PC-3 (cell line): ENCODE measurements at regions not wholly inside any gene's neighbourhood (a gene's known extent, or its start where the extent isn't known, plus 50 kb on each side); places are given as distances from the start of the nearest gene placed in this dataset.

Source experiments
- ATAC-seq: fragments of 200-7000 bp; cut with Tn5 transposase; 2 replicates; pipeline ENCODE4 v1.9.1; 2020; ENCODE audit warnings: mild to moderate bottlenecking, moderate library complexity
- BruUV-seq: library from RNA; stranded (reverse); fragments of 400-500 nt; replicated peaks from 2 replicates; lab custom pipeline; 2021; lab: Mats Ljungman, UMichigan
- CTCF ChIA-PET: fragments of 300-600 bp; sonication (Branson Sonifier 250); formaldehyde crosslinking; loops from one replicate; lab custom pipeline; 2022; ENCODE audit warnings: antibody characterized with exemption; lab: Charles Lee
- POLR2A ChIA-PET: fragments of 300-600 bp; sonication (Branson Sonifier 250); formaldehyde crosslinking; loops from one replicate; lab custom pipeline; 2022; ENCODE audit warnings: antibody characterized with exemption; ENCODE audit not compliant: unreplicated experiment; lab: Charles Lee
- DNase-seq: peaks from one replicate; pipeline ENCODE4 v3.0.0-alpha.2; 2015
- H2AFZ ChIP-seq: fragments of 300-600 bp; sonication (generic); 2 replicates; pipeline ENCODE4 v1.6.0; 2016; ENCODE audit warnings: antibody characterized with exemption, low read length
- H3F3A ChIP-seq: fragments of 300-600 bp; sonication (generic); one replicate; pipeline ENCODE4 v1.6.0; 2017; ENCODE audit warnings: antibody characterized with exemption, low read length, control low read depth, mild to moderate bottlenecking; ENCODE audit not compliant: unreplicated experiment
- H3K27ac ChIP-seq: fragments of 300-600 bp; sonication (generic); 2 replicates; pipeline ENCODE4 v1.5.1; 2016; ENCODE audit warnings: mild to moderate bottlenecking, low read length
- H3K27me3 ChIP-seq: fragments of 300-600 bp; sonication (generic); 2 replicates; pipeline ENCODE4 v1.6.1; 2016; ENCODE audit warnings: low read length, mixed read lengths
- H3K36me3 ChIP-seq: fragments of 300-600 bp; sonication (generic); 2 replicates; pipeline ENCODE4 v1.6.1; 2016; ENCODE audit warnings: low read depth, mixed run types, low read length, mixed read lengths
- H3K4me1 ChIP-seq: fragments of 300-600 bp; sonication (generic); 2 replicates; pipeline ENCODE4 v1.5.1; 2016; ENCODE audit warnings: low read length; ENCODE audit not compliant: insufficient read depth
- H3K4me2 ChIP-seq: fragments of 300-600 bp; sonication (generic); 2 replicates; pipeline ENCODE4 v1.6.0; 2016; ENCODE audit warnings: low read length
- H3K4me3 ChIP-seq: fragments of 300-600 bp; sonication (generic); 2 replicates; pipeline ENCODE4 v1.5.1; 2016; ENCODE audit warnings: mild to moderate bottlenecking, low read length, mixed read lengths
- H3K79me2 ChIP-seq: fragments of 300-600 bp; sonication (generic); 2 replicates; pipeline ENCODE4 v1.6.1; 2017; ENCODE audit warnings: low read length, mixed read lengths
- H3K9ac ChIP-seq: fragments of 300-600 bp; sonication (generic); 2 replicates; pipeline ENCODE4 v1.6.0; 2016; ENCODE audit warnings: mild to moderate bottlenecking, low read length
- H3K9me2 ChIP-seq: fragments of 300-600 bp; sonication (generic); replicated peaks from 2 replicates; pipeline ENCODE4 v1.6.1; 2016; ENCODE audit warnings: mixed run types, low read length, mixed read lengths
- H3K9me3 ChIP-seq: fragments of 300-600 bp; sonication (generic); 2 replicates; pipeline ENCODE4 v1.6.1; 2016; ENCODE audit warnings: low read length, mixed read lengths
- H4K20me1 ChIP-seq: fragments of 300-600 bp; sonication (generic); 2 replicates; pipeline ENCODE4 v1.6.1; 2016; ENCODE audit warnings: low read length, mixed read lengths
- CTCF ChIP-seq: fragments of 300-600 bp; sonication (generic); conservative IDR thresholded peaks from 2 replicates; pipeline ENCODE4 v1.5.1; 2017; ENCODE audit warnings: antibody characterized with exemption, low read depth, mild to moderate bottlenecking, low read length
- EZH2 ChIP-seq: fragments of 300-600 bp; sonication (generic); IDR thresholded peaks from one replicate; pipeline ENCODE4 v1.6.1; 2017; ENCODE audit warnings: antibody characterized with exemption, mild to moderate bottlenecking, low read length; ENCODE audit not compliant: unreplicated experiment
- EZH2phosphoT487 ChIP-seq: fragments of 300-600 bp; sonication (generic); IDR thresholded peaks from 2 replicates; pipeline ENCODE4 v1.6.1; 2018; ENCODE audit warnings: mild to moderate bottlenecking, antibody characterized with exemption, low read length, borderline replicate concordance
- intact Hi-C: fragments of 100-400 bp; cut with micrococcal nuclease; formaldehyde crosslinking; loops from 2 replicates; pipeline ENCODE4 v1.9.0; 2023

GRCh38 chr5:38734353-38734752 is 111.5 kb upstream of the OSMR start:
- ChIA-PET CTCF (no interaction called here), POLR2A (no interaction called here)
- no peak for TF ChIP-seq EZH2phosphoT487
- TF ChIP-seq EZH2, result no peak
- TF ChIP-seq CTCF, result 0 out of 2 replicates have a peak, but pooled peaks have one; percentile 23
- no peaks in the 10 kb centered on the region for H3K9me2 ChIP-seq
- H3K9me3 ChIP-seq, result no peaks in the 10 kb centered on the region
- no peak overlapping the region for H3K4me2 ChIP-seq
- no peaks in the 10 kb centered on the region for H3K79me2 ChIP-seq
- no TSS peak for BruUV-seq
- H3K27me3 ChIP-seq, result no peaks in the 10 kb centered on the region
- DNase-seq, result no peak
- H2AFZ ChIP-seq, result no peak overlapping the region
- peaks cover 6% of the 10 kb centered on the region for H3F3A ChIP-seq
- H4K20me1 ChIP-seq, result no peaks in the 10 kb centered on the region
- no peak overlapping the region for H3K9ac ChIP-seq
- ATAC-seq, result no peak
- intact Hi-C loops, result loop anchor here (5.0 kb wide), 1 partner anchor 292 kb away; no protein-coding TSS in a partner anchor
- no peak overlapping the region for H3K27ac ChIP-seq
- H3K4me3 ChIP-seq, result no peak overlapping the region
- no peaks in the 10 kb centered on the region for H3K36me3 ChIP-seq
- peaks cover 15% of the 10 kb centered on the region for H3K4me1 ChIP-seq

GRCh38 chr5:38736089-38736488 is 109.7 kb upstream of the OSMR start:
- ChIA-PET CTCF (interaction anchor here (1.1 kb wide), 1 partner anchor 294 kb away, joined by 4 read pairs; no protein-coding TSS in a partner anchor), POLR2A (interaction anchor here (0.6 kb wide), 1 partner anchor 272 kb away, joined by 3 read pairs; no protein-coding TSS in a partner anchor)
- H3K9ac ChIP-seq, result no peak overlapping the region
- no peaks in the 10 kb centered on the region for H3K9me3 ChIP-seq
- TF ChIP-seq EZH2phosphoT487 (no peak), CTCF (no peak), EZH2 (no peak)
- no peaks in the 10 kb centered on the region for H3K27me3 ChIP-seq
- no peaks in the 10 kb centered on the region for H3K9me2 ChIP-seq
- no peak overlapping the region for H3K4me2 ChIP-seq
- H4K20me1 ChIP-seq, result no peaks in the 10 kb centered on the region
- BruUV-seq, result no TSS peak
- no peaks in the 10 kb centered on the region for H3K79me2 ChIP-seq
- no peak overlapping the region for H3K4me3 ChIP-seq
- intact Hi-C loops, result loop anchor here (5.0 kb wide), 1 partner anchor 179 kb away; the partner anchor contains the start of gene LIFR
- peaks cover 25% of the 10 kb centered on the region for H3K4me1 ChIP-seq
- H3K27ac ChIP-seq, result no peak overlapping the region
- H3K36me3 ChIP-seq, result no peaks in the 10 kb centered on the region
- no peak overlapping the region for H2AFZ ChIP-seq
- ATAC-seq, result no peak
- no peak for DNase-seq
- peaks cover 9% of the 10 kb centered on the region for H3F3A ChIP-seq

GRCh38 chr5:38737976-38738375 is 107.8 kb upstream of the OSMR start:
- Histone ChIP-seq H3K4me3 (no peak overlapping the region), H3K27me3 (no peaks in the 10 kb centered on the region), H3K36me3 (no peaks in the 10 kb centered on the region), H3K9ac (no peak overlapping the region), H3K79me2 (no peaks in the 10 kb centered on the region), H4K20me1 (no peaks in the 10 kb centered on the region), H3K4me1 (peaks cover 21% of the 10 kb centered on the region), H2AFZ (no peak overlapping the region), H3F3A (peaks cover 9% of the 10 kb centered on the region), H3K4me2 (peak overlapping the region; percentile 62; the same call in 1 of the 2 replicates), H3K9me3 (no peaks in the 10 kb centered on the region), H3K27ac (no peak overlapping the region), H3K9me2 (no peaks in the 10 kb centered on the region)
- TF ChIP-seq CTCF, result no peak
- no peak for TF ChIP-seq EZH2
- TF ChIP-seq EZH2phosphoT487, result no peak
- intact Hi-C loops, result loop anchor here (2.0 to 5.0 kb wide), 2 partner anchors 69 to 181 kb away; partner anchors contain the start of gene LIFR
- ATAC-seq (no peak), DNase-seq (no peak)
- POLR2A ChIA-PET, result no interaction called here
- CTCF ChIA-PET, result no interaction called here
- no TSS peak for BruUV-seq
